ENCODE measurements at regions not wholly inside any gene's neighbourhood (a gene's known extent, or its start where the extent isn't known, plus 50 kb on each side); places are given as distances from the start of the nearest gene placed in this dataset.

DNA sequence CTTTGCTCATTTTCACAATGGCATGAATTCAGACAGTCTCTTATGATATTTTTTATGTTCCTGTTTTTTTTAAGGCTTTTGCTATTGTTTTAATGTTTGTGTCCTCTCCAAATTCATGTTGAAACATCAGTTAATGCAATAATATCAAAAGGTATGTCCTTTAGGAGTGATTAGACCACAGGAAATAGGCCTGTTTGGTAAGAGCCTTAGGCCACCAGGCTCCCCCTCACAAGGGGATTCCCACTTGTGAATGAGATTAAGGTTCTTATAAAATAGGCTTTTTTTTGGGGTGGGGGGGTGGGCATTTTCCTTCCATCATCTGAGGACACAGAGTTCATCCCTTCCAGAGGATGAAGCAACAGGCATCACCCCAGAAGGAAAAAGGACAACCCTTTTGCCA is 2074.2 kb upstream of the C9orf72 start:
- no peak overlapping the region for H3K4me3 ChIP-seq (ENCODE audit: low read depth, low read length)
- H3K27me3 ChIP-seq (ENCODE audit: control insufficient read depth, insufficient read depth, low read length) = no peaks in the 10 kb centered on the region
- DNase-seq (ENCODE audit: low read depth) = no peak
- TF ChIP-seq, protein P1, sequence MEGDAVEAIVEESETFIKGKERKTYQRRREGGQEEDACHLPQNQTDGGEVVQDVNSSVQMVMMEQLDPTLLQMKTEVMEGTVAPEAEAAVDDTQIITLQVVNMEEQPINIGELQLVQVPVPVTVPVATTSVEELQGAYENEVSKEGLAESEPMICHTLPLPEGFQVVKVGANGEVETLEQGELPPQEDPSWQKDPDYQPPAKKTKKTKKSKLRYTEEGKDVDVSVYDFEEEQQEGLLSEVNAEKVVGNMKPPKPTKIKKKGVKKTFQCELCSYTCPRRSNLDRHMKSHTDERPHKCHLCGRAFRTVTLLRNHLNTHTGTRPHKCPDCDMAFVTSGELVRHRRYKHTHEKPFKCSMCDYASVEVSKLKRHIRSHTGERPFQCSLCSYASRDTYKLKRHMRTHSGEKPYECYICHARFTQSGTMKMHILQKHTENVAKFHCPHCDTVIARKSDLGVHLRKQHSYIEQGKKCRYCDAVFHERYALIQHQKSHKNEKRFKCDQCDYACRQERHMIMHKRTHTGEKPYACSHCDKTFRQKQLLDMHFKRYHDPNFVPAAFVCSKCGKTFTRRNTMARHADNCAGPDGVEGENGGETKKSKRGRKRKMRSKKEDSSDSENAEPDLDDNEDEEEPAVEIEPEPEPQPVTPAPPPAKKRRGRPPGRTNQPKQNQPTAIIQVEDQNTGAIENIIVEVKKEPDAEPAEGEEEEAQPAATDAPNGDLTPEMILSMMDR (IDR thresholded peaks at IDR 0.05; ENCODE audit: insufficient read depth, low read length, poor library complexity, severe bottlenecking) = no peak
- no peaks in the 10 kb centered on the region for H3K36me3 ChIP-seq (ENCODE audit: control insufficient read depth, insufficient read depth, low read length)

GRCh38 chr9:29648132-29648531 is 2074.9 kb upstream of the C9orf72 start:
- DNase-seq (ENCODE audit: low read depth) = no peak
- H3K36me3 ChIP-seq (ENCODE audit: control insufficient read depth, insufficient read depth, low read length) = no peaks in the 10 kb centered on the region
- H3K4me3 ChIP-seq (ENCODE audit: low read depth, low read length) = no peak overlapping the region
- no peaks in the 10 kb centered on the region for H3K27me3 ChIP-seq (ENCODE audit: control insufficient read depth, insufficient read depth, low read length)
- TF ChIP-seq, protein P1 (IDR thresholded peaks at IDR 0.05; ENCODE audit: insufficient read depth, low read length, poor library complexity, severe bottlenecking) = no peak

DNA sequence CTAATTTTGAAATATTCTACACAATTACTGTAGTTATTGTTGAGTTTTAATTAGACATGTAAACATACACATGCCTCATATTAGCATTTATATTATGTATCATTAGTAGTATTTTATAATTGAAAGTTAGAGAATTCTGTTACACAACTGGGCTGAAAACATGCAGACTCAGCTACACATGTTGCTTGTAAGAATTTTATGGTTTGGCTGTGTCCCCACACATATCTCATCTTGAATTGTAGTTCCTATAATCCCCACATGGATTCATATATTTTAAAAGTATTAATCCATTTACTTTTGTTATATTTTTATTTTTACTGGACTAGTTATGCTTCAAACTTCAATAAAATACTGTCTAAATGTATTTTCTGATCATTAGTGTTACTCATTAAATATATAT is 2075.3 kb upstream of the C9orf72 start:
- Histone ChIP-seq H3K36me3 (ENCODE audit: control insufficient read depth, insufficient read depth, low read length) (no peaks in the 10 kb centered on the region), H3K27me3 (ENCODE audit: control insufficient read depth, insufficient read depth, low read length) (no peaks in the 10 kb centered on the region), H3K4me3 (ENCODE audit: low read depth, low read length) (no peak overlapping the region)
- TF ChIP-seq, protein P1 (IDR thresholded peaks at IDR 0.05; ENCODE audit: insufficient read depth, low read length, poor library complexity, severe bottlenecking) = no peak
- DNase-seq (ENCODE audit: low read depth) = no peak

GRCh38 chr9:29656641-29657406 is 2083.5 kb upstream of the C9orf72 start:
- TF ChIP-seq, protein P1 (IDR thresholded peaks at IDR 0.05; ENCODE audit: insufficient read depth, low read length, poor library complexity, severe bottlenecking) = no peak
- Histone ChIP-seq H3K4me3 (ENCODE audit: low read depth, low read length) (no peak overlapping the region), H3K27me3 (ENCODE audit: control insufficient read depth, insufficient read depth, low read length) (no peaks in the 10 kb centered on the region), H3K36me3 (ENCODE audit: control insufficient read depth, insufficient read depth, low read length) (no peaks in the 10 kb centered on the region)
- no peak for DNase-seq (ENCODE audit: low read depth)

DNA sequence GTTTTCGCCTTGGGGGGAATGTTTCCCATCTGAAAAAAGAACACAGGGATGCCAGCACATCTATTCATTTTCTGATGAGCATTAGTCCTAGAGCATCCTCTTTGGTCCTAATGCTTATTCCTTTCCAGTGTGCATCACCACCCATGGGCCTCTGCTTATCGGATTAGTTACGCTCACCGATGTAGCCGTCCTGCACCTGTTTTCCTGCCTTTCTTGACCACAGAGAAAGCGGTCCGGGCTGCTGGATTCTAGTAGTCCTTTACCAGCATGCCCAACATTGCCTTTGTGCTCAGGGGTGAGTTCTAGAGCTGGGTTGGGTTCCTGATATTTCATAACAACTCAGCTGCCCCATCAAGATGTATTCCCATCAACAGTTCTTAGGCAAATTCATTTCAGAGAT is 2084.5 kb upstream of the C9orf72 start:
- H3K27me3 ChIP-seq (ENCODE audit: control insufficient read depth, insufficient read depth, low read length) = no peaks in the 10 kb centered on the region
- no peak for DNase-seq (ENCODE audit: low read depth)
- TF ChIP-seq, protein P1 (IDR thresholded peaks at IDR 0.05; ENCODE audit: insufficient read depth, low read length, poor library complexity, severe bottlenecking) = no peak
- no peaks in the 10 kb centered on the region for H3K36me3 ChIP-seq (ENCODE audit: control insufficient read depth, insufficient read depth, low read length)
- H3K4me3 ChIP-seq (ENCODE audit: low read depth, low read length) = no peak overlapping the region

GRCh38 chr9:29659014-29659413 is 2085.7 kb upstream of the C9orf72 start:
- no peak overlapping the region for H3K4me3 ChIP-seq (ENCODE audit: low read depth, low read length)

More at GRCh38 chr9:29659014-29659413, 2085.7 kb upstream of the C9orf72 start:
- H3K36me3 ChIP-seq (ENCODE audit: control insufficient read depth, insufficient read depth, low read length) = no peaks in the 10 kb centered on the region
- H3K27me3 ChIP-seq (ENCODE audit: control insufficient read depth, insufficient read depth, low read length) = no peaks in the 10 kb centered on the region
- DNase-seq (ENCODE audit: low read depth) = no peak
- TF ChIP-seq, protein P1 (IDR thresholded peaks at IDR 0.05; ENCODE audit: insufficient read depth, low read length, poor library complexity, severe bottlenecking) = no peak

Measured in kidney epithelial cell (primary cell).